Heart right ventricle (tissue), 16 donors: ENCODE measurements at regions not wholly inside any gene's neighbourhood (a gene's known extent, or its start where the extent isn't known, plus 50 kb on each side); places are given as distances from the start of the nearest gene placed in this dataset.

Experiments
- ATAC-seq, 8 donors: fragments of 200-7000 bp; cut with Tn5 transposase; one replicate each; pipeline ENCODE4 v1.9.1; 2020; ENCODE audit warnings: mild to moderate bottlenecking in 8 of 8, moderate library complexity in 8 of 8, moderate number of reproducible peaks in 1 of 8
- DNase-seq, 2 donors: peaks; one replicate each; pipeline ENCODE4 v3.0.0-alpha.2; 2020
- H3K27ac ChIP-seq, 10 donors: fragments of 200-600 bp; sonication (generic) in 2 of 10; one replicate each; pipeline versions ENCODE4 v1.5.0 to v1.8.0; 2020 to 2022; ENCODE audit warnings: mild to moderate bottlenecking in 3 of 10
- H3K27me3 ChIP-seq, 7 donors: fragments of 200-600 bp; one replicate each; pipeline ENCODE4 v1.8.0; 2021 to 2022; ENCODE audit warnings: mild to moderate bottlenecking in 2 of 7
- H3K36me3 ChIP-seq, 9 donors: fragments of 200-600 bp; sonication (generic) in 1 of 9; one replicate each; pipeline versions ENCODE4 v1.5.0 to v1.8.0; 2020 to 2022; ENCODE audit warnings: mild to moderate bottlenecking in 2 of 9
- H3K4me1 ChIP-seq, 9 donors: fragments of 200-600 bp; sonication (generic) in 1 of 9; one replicate each; pipeline versions ENCODE4 v1.5.0 to v1.8.0; 2020 to 2022; ENCODE audit warnings: mild to moderate bottlenecking in 4 of 9
- H3K4me3 ChIP-seq, 10 donors: fragments of 200-600 bp; sonication (generic) in 2 of 10; one replicate each; pipeline versions ENCODE4 v1.5.0 to v1.8.0; 2020 to 2022; ENCODE audit warnings: mild to moderate bottlenecking in 7 of 10, moderate library complexity in 2 of 10
- H3K9me3 ChIP-seq, 11 donors: fragments of 200-600 bp in 10 of 11; sonication (generic) in 2 of 11; one replicate each; pipeline versions ENCODE4 v1.5.0 to v1.8.0; 2013 to 2022; ENCODE audit warnings: mild to moderate bottlenecking in 2 of 11, control low read depth in 1 of 11, moderate library complexity in 1 of 11
- CTCF ChIP-seq, 9 donors: fragments of 200-600 bp; sonication (generic) in 2 of 9; IDR thresholded peaks; one replicate each; pipeline versions ENCODE4 v1.5.0 to v1.8.0; 2021 to 2022; ENCODE audit warnings: antibody characterized with exemption in 9 of 9, mild to moderate bottlenecking in 5 of 9, moderate library complexity in 1 of 9
- WGBS, 2 donors: extraction: QIAGEN DNeasy Blood & Tissue Kit; methylation state at CpG; one replicate each; pipeline ENCODE4 v1.1.7; 2013; ENCODE audit warnings: inconsistent platforms in 1 of 2; 5-methylcytosine and 5-hydroxymethylcytosine counted together
- intact Hi-C, 10 donors: fragments of 100-400 bp; cut with DNase I; formaldehyde crosslinking; loops; one replicate each; pipeline versions ENCODE4 v1.11.1 to v1.14.2; 2022
- donor health status: Arrhythmogenic right ventricular cardiomyopathy.
- donor health status: ischemic (EF 13 %, LVEDD 7.1; RV severe dilation, severe dysfunction).
- donor health status: healthy with polysubstance abuse.
- donor health status: DM: no; HTN: yes; CAD: no.
- donor health status: DM: no; HTN: no; CAD: no.
- donor health status: ischemic (EF 25% LVEDD 6.9; RV normal size, moderate dysfunction).
- donor health status: ischemic (EF 25% LVEDD 5.7; RV mildly dilated, moderate dysfunction).
- donor health status: healthy.
- donor health status: DM: yes; HTN: yes; CAD: no.
- donor health status: Ischemic cardiomyopathy.
- donor health status: ischemic (EF 35%, LVEDD 5.7; RV mildly dilated, moderate dysfunction).
- donor health status: nonischemic (EF 11% LVEDD 7.7; RV severe dilation, severe dysfunction).
- donor health status: DM: yes; HTN: yes; CAD: no.
- donor health status: PGD.
- donor health status: ischemic (EF 29% LVEDD 5.4; RV normal size, mild dysfunction).
- donor health status: nonischemic (EF 23%, LVEDD 6.1; RV moderate dilation, normal function).

- intact Hi-C loops, result loop anchor here (5.0 to 10.0 kb wide), 13 partner anchors 108 to 816 kb away; partner anchors contain the start of gene PRDM1 (in 5 of the 10)
- peak overlapping the region in 8 of 10 donors; percentile 28 to 72 (median 56) for H3K27ac ChIP-seq
Measured at GRCh38 chr6:105489216-105489530, 86.3 kb upstream of the PREP start.

GRCh38 chr6:105488516-105489215, 85.8 kb upstream of the PREP start:
- ATAC-seq (peak in 7 of 8 donors; percentile 41 to 82 (median 60)), DNase-seq (peak in 1 of 2 donors; percentile 36)
- TF ChIP-seq CTCF (IDR thresholded peaks at IDR 0.05), result peak in 2 of 9 donors; percentile 8 to 22
- Histone ChIP-seq H3K27me3 (no peaks in the 10 kb centered on the region), H3K36me3 (no peaks in the 10 kb centered on the region), H3K4me1 (peaks cover 9 to 56% (median 45%) of the 10 kb centered on the region in 9 donors), H3K27ac (peak overlapping the region in 8 of 10 donors; percentile 28 to 72 (median 56)), H3K9me3 (no peaks in the 10 kb centered on the region), H3K4me3 (peak overlapping the region in 6 of 10 donors; percentile 8 to 30 (median 14))
- intact Hi-C loops, result loop anchor here (5.0 to 10.0 kb wide), 13 partner anchors 109 to 816 kb away; partner anchors contain the start of gene PRDM1 (in 5 of the 10)
- 38 to 53% methylated on average over 8 of the region's 8 CpGs for WGBS, 2 donors

More at GRCh38 chr6:105489216-105489530, 86.3 kb upstream of the PREP start:
- TF ChIP-seq CTCF (IDR thresholded peaks at IDR 0.05), result no peak
- DNase-seq, result no peak
- H3K36me3 ChIP-seq, result no peaks in the 10 kb centered on the region
- H3K9me3 ChIP-seq, result no peaks in the 10 kb centered on the region
- peak in 1 of 8 donors; percentile 4 for ATAC-seq
- WGBS, 2 donors, result 68 to 73% methylated on average over 2 of the region's 2 CpGs
- H3K4me1 ChIP-seq, result peaks cover 9 to 59% (median 49%) of the 10 kb centered on the region in 9 donors
- H3K4me3 ChIP-seq, result peak overlapping the region in 3 of 10 donors; percentile 8 to 17 (median 16)
- H3K27me3 ChIP-seq, result no peaks in the 10 kb centered on the region

- no peak overlapping the region for H3K27ac ChIP-seq
- no peak for TF ChIP-seq CTCF (IDR thresholded peaks at IDR 0.05)
- no peaks in the 10 kb centered on the region for H3K9me3 ChIP-seq
- H3K4me1 ChIP-seq, result peaks cover 0 to 51% (median 33%) of the 10 kb centered on the region in 9 donors
- WGBS, 2 donors, result 98 to 99% methylated on average over 9 of the region's 9 CpGs
- DNase-seq, result no peak
- intact Hi-C loops, result loop anchor here (5.0 to 10.0 kb wide), 13 partner anchors 110 to 818 kb away; partner anchors contain the start of gene PRDM1 (in 5 of the 10)
- ATAC-seq, result no peak
- no peaks in the 10 kb centered on the region for H3K27me3 ChIP-seq
- no peak overlapping the region for H3K4me3 ChIP-seq
- no peaks in the 10 kb centered on the region for H3K36me3 ChIP-seq
Measured at GRCh38 chr6:105487040-105487790, 84.3 kb upstream of the PREP start.

GRCh38 chr6:105485456-105485855, 82.6 kb upstream of the PREP start:
- 54 to 58% methylated on average over 5 of the region's 5 CpGs for WGBS, 2 donors
- peak in 6 of 8 donors; percentile 28 to 69 (median 54) for ATAC-seq
- no peak overlapping the region for H3K27ac ChIP-seq

More at GRCh38 chr6:105485456-105485855, 82.6 kb upstream of the PREP start:
- TF ChIP-seq CTCF (IDR thresholded peaks at IDR 0.05), result no peak
- intact Hi-C loops, result loop anchor here (2.0 to 10.0 kb wide), 14 partner anchors 112 to 819 kb away; partner anchors contain the start of gene PRDM1 (in 5 of the 10)
- Histone ChIP-seq H3K27me3 (no peaks in the 10 kb centered on the region), H3K4me1 (peaks cover 0 to 56% (median 31%) of the 10 kb centered on the region in 9 donors), H3K9me3 (no peaks in the 10 kb centered on the region), H3K4me3 (peak overlapping the region in 2 of 10 donors; percentile 22 to 27), H3K36me3 (no peaks in the 10 kb centered on the region)
- no peak for DNase-seq
